HG03521 (cell line): ENCODE measurements at regions not wholly inside any gene's neighbourhood (a gene's known extent, or its start where the extent isn't known, plus 50 kb on each side); places are given as distances from the start of the nearest gene placed in this dataset.

ENCODE experiments used
- ATAC-seq: cut with Tn5 transposase; IDR thresholded peaks from one replicate; pipeline ENCODE4 v1.9.1; 2021; ENCODE audit warnings: mild to moderate bottlenecking, moderate library complexity; ENCODE audit not compliant: unreplicated experiment

GRCh38 chr1:162924179-162924578, 63.2 kb upstream of the CCDC190 start:
- no peak for ATAC-seq

- ATAC-seq: no peak
Observed at GRCh38 chr1:162922201-162922600, 61.2 kb upstream of the CCDC190 start.

GRCh38 chr1:162921311-162921710, 60.3 kb upstream of the CCDC190 start:
- no peak for ATAC-seq

- ATAC-seq: no peak
Observed at GRCh38 chr1:162919034-162919433, 58.1 kb upstream of the CCDC190 start.

GRCh38 chr1:162918151-162918754, 57.3 kb upstream of the CCDC190 start:
- no peak for ATAC-seq

GRCh38 chr1:162916821-162917613, 56.0 kb upstream of the CCDC190 start:
- no peak for ATAC-seq

- no peak for ATAC-seq
Observed at GRCh38 chr1:162916407-162916806, 55.4 kb upstream of the CCDC190 start.

GRCh38 chr1:162914601-162915000, 53.6 kb upstream of the CCDC190 start:
- no peak for ATAC-seq

- no peak for ATAC-seq
Observed at GRCh38 chr1:162913345-162913744, 52.4 kb upstream of the CCDC190 start.

- no peak for ATAC-seq
Observed at GRCh38 chr1:162912061-162912667, 51.2 kb upstream of the CCDC190 start.
